ENCODE measurements at regions not wholly inside any gene's neighbourhood (a gene's known extent, or its start where the extent isn't known, plus 50 kb on each side); places are given as distances from the start of the nearest gene placed in this dataset.
A peak's percentile ranks its signal among the peaks of the same experiment; 100 is the strongest.
"Not testable (repeated sequence)": the region's sequence is repeated elsewhere in the genome, so short reads cannot be mapped to it uniquely, and the experiment has no call there.

- no peak overlapping the region for H3K27ac Mint-ChIP-seq
- peaks cover 34% of the 10 kb centered on the region for H3K27me3 Mint-ChIP-seq (ENCODE audit: low read depth)
- ATAC-seq (replicated peaks in 1 of 2) (no peak), DNase-seq (no peak)
- H3K4me1 Mint-ChIP-seq (ENCODE audit: low read depth) = no peaks in the 10 kb centered on the region
- no peaks in the 10 kb centered on the region for H3K36me3 Mint-ChIP-seq (ENCODE audit: insufficient read depth in 2 of 2)
- no peak overlapping the region for H3K4me3 Mint-ChIP-seq
- peaks cover 0 to 2% of the 10 kb centered on the region in 2 donors for H3K9me3 Mint-ChIP-seq
Measured at GRCh38 chrX:16347968-16348670, 180.8 kb downstream of the MAGEB17 start.

- no peak for DNase-seq
- Mint-ChIP-seq H3K9me3 (peaks cover 0 to 1% of the 10 kb centered on the region in 2 donors), H3K4me1 (ENCODE audit: low read depth) (no peaks in the 10 kb centered on the region), H3K36me3 (ENCODE audit: insufficient read depth in 2 of 2) (no peaks in the 10 kb centered on the region), H3K27ac (no peak overlapping the region), H3K4me3 (no peak overlapping the region), H3K27me3 (ENCODE audit: low read depth) (peaks cover 8% of the 10 kb centered on the region)
- no peak for ATAC-seq (replicated peaks in 1 of 2)
Measured at GRCh38 chrX:16357902-16358301, 190.6 kb downstream of the MAGEB17 start.

- not testable (repeated sequence) for DNase-seq; H3K4me3 Mint-ChIP-seq; H3K27me3 Mint-ChIP-seq (ENCODE audit: low read depth); H3K36me3 Mint-ChIP-seq (ENCODE audit: insufficient read depth in 2 of 2); H3K4me1 Mint-ChIP-seq (ENCODE audit: low read depth); ATAC-seq (replicated peaks in 1 of 2); H3K27ac Mint-ChIP-seq; H3K9me3 Mint-ChIP-seq
Measured at GRCh38 chrX:16360056-16360455, 192.8 kb downstream of the MAGEB17 start.

GRCh38 chrX:16368696-16369095, 201.4 kb downstream of the MAGEB17 start:
- ATAC-seq (replicated peaks in 1 of 2) = no peak
- Mint-ChIP-seq H3K9me3 (no peaks in the 10 kb centered on the region), H3K27ac (no peak overlapping the region), H3K4me3 (no peak overlapping the region), H3K27me3 (ENCODE audit: low read depth) (peaks cover 12% of the 10 kb centered on the region), H3K4me1 (ENCODE audit: low read depth) (no peaks in the 10 kb centered on the region), H3K36me3 (ENCODE audit: insufficient read depth in 2 of 2) (no peaks in the 10 kb centered on the region)
- DNase-seq = no peak

GRCh38 chrX:16376056-16376455, 208.8 kb downstream of the MAGEB17 start:
- H3K4me3 Mint-ChIP-seq = no peak overlapping the region
- H3K36me3 Mint-ChIP-seq (ENCODE audit: insufficient read depth in 2 of 2) = no peaks in the 10 kb centered on the region
- no peaks in the 10 kb centered on the region for H3K4me1 Mint-ChIP-seq (ENCODE audit: low read depth)
- peaks cover 7% of the 10 kb centered on the region for H3K27me3 Mint-ChIP-seq (ENCODE audit: low read depth)
- no peaks in the 10 kb centered on the region for H3K9me3 Mint-ChIP-seq
- DNase-seq (no peak), ATAC-seq (replicated peaks in 1 of 2) (no peak)
- H3K27ac Mint-ChIP-seq = no peak overlapping the region

GRCh38 chrX:16386126-16386525, 218.8 kb downstream of the MAGEB17 start:
- Mint-ChIP-seq H3K4me3 (no peak overlapping the region), H3K36me3 (ENCODE audit: insufficient read depth in 2 of 2) (no peaks in the 10 kb centered on the region), H3K4me1 (ENCODE audit: low read depth) (no peaks in the 10 kb centered on the region), H3K27ac (no peak overlapping the region), H3K9me3 (peaks cover 1 to 2% of the 10 kb centered on the region in 2 donors), H3K27me3 (ENCODE audit: low read depth) (peaks cover 16% of the 10 kb centered on the region)
- no peak for DNase-seq
- ATAC-seq (replicated peaks in 1 of 2) = no peak

- H3K27me3 Mint-ChIP-seq (ENCODE audit: low read depth) = peaks cover 14% of the 10 kb centered on the region
- DNase-seq (no peak), ATAC-seq (replicated peaks in 1 of 2) (no peak)
- no peak overlapping the region for H3K27ac Mint-ChIP-seq
- H3K4me1 Mint-ChIP-seq (ENCODE audit: low read depth) = no peaks in the 10 kb centered on the region
- no peak overlapping the region for H3K4me3 Mint-ChIP-seq
- no peaks in the 10 kb centered on the region for H3K36me3 Mint-ChIP-seq (ENCODE audit: insufficient read depth in 2 of 2)
- peaks cover 1 to 2% of the 10 kb centered on the region in 2 donors for H3K9me3 Mint-ChIP-seq
Measured at GRCh38 chrX:16392597-16392996, 225.3 kb downstream of the MAGEB17 start.

- H3K9me3 Mint-ChIP-seq = peaks cover 1 to 2% of the 10 kb centered on the region in 2 donors
- no peaks in the 10 kb centered on the region for H3K36me3 Mint-ChIP-seq (ENCODE audit: insufficient read depth in 2 of 2)
- H3K4me1 Mint-ChIP-seq (ENCODE audit: low read depth) = no peaks in the 10 kb centered on the region
- DNase-seq = no peak
- no peak overlapping the region for H3K27ac Mint-ChIP-seq
- ATAC-seq (replicated peaks in 1 of 2) = no peak
- H3K27me3 Mint-ChIP-seq (ENCODE audit: low read depth) = peaks cover 7% of the 10 kb centered on the region
- no peak overlapping the region for H3K4me3 Mint-ChIP-seq
Measured at GRCh38 chrX:16394290-16394689, 227.0 kb downstream of the MAGEB17 start.

GRCh38 chrX:16403808-16404207, 236.5 kb downstream of the MAGEB17 start:
- no peak overlapping the region for H3K27ac Mint-ChIP-seq
- no peaks in the 10 kb centered on the region for H3K36me3 Mint-ChIP-seq (ENCODE audit: insufficient read depth in 2 of 2)
- peaks cover 21% of the 10 kb centered on the region for H3K27me3 Mint-ChIP-seq (ENCODE audit: low read depth)
- no peak for DNase-seq
- ATAC-seq (replicated peaks in 1 of 2) = no peak
- H3K9me3 Mint-ChIP-seq = no peaks in the 10 kb centered on the region
- H3K4me3 Mint-ChIP-seq = no peak overlapping the region
- no peaks in the 10 kb centered on the region for H3K4me1 Mint-ChIP-seq (ENCODE audit: low read depth)

- Mint-ChIP-seq H3K4me1 (ENCODE audit: low read depth) (no peaks in the 10 kb centered on the region), H3K36me3 (ENCODE audit: insufficient read depth in 2 of 2) (no peaks in the 10 kb centered on the region), H3K27me3 (ENCODE audit: low read depth) (no peaks in the 10 kb centered on the region), H3K9me3 (no peaks in the 10 kb centered on the region), H3K4me3 (no peak overlapping the region), H3K27ac (no peak overlapping the region)
- DNase-seq (no peak), ATAC-seq (replicated peaks in 1 of 2) (no peak)
Measured at GRCh38 chrX:16416588-16416987, 233.4 kb upstream of the S100G start.

- no peak overlapping the region for H3K27ac Mint-ChIP-seq
Measured at GRCh38 chrX:16418650-16419049, 231.3 kb upstream of the S100G start.

GRCh38 chrX:16427668-16428067, 222.3 kb upstream of the S100G start:
- no peak for DNase-seq
- Mint-ChIP-seq H3K4me1 (ENCODE audit: low read depth) (peaks cover 5% of the 10 kb centered on the region), H3K4me3 (no peak overlapping the region), H3K27ac (no peak overlapping the region), H3K27me3 (ENCODE audit: low read depth) (peaks cover 7% of the 10 kb centered on the region), H3K9me3 (no peaks in the 10 kb centered on the region), H3K36me3 (ENCODE audit: insufficient read depth in 2 of 2) (no peaks in the 10 kb centered on the region)
- no peak for ATAC-seq (replicated peaks in 1 of 2)

More at GRCh38 chrX:16418650-16419049, 231.3 kb upstream of the S100G start:
- Mint-ChIP-seq H3K9me3 (no peaks in the 10 kb centered on the region), H3K36me3 (ENCODE audit: insufficient read depth in 2 of 2) (no peaks in the 10 kb centered on the region), H3K27me3 (ENCODE audit: low read depth) (peaks cover 2% of the 10 kb centered on the region), H3K4me3 (no peak overlapping the region), H3K4me1 (ENCODE audit: low read depth) (no peaks in the 10 kb centered on the region)
- no peak for DNase-seq
- ATAC-seq (replicated peaks in 1 of 2) = no peak

- peaks cover 16% of the 10 kb centered on the region for H3K4me1 Mint-ChIP-seq (ENCODE audit: low read depth)
- H3K27me3 Mint-ChIP-seq (ENCODE audit: low read depth) = peaks cover 5% of the 10 kb centered on the region
- no peak overlapping the region for H3K27ac Mint-ChIP-seq
- no peaks in the 10 kb centered on the region for H3K9me3 Mint-ChIP-seq
- no peak for ATAC-seq (replicated peaks in 1 of 2)
- H3K4me3 Mint-ChIP-seq = no peak overlapping the region
- no peaks in the 10 kb centered on the region for H3K36me3 Mint-ChIP-seq (ENCODE audit: insufficient read depth in 2 of 2)
- DNase-seq = no peak
Measured at GRCh38 chrX:16429406-16429805, 220.6 kb upstream of the S100G start.

GRCh38 chrX:16431266-16431665, 218.7 kb upstream of the S100G start:
- H3K4me1 Mint-ChIP-seq (ENCODE audit: low read depth) = peaks cover 16% of the 10 kb centered on the region
- H3K27me3 Mint-ChIP-seq (ENCODE audit: low read depth) = peaks cover 10% of the 10 kb centered on the region
- peak; percentile 34 to 66 for ATAC-seq (replicated peaks in 1 of 2)
- no peaks in the 10 kb centered on the region for H3K36me3 Mint-ChIP-seq (ENCODE audit: insufficient read depth in 2 of 2)
- H3K9me3 Mint-ChIP-seq = no peaks in the 10 kb centered on the region
- no peak overlapping the region for H3K27ac Mint-ChIP-seq
- no peak overlapping the region for H3K4me3 Mint-ChIP-seq
- DNase-seq = no peak
